H1 (cell line): ENCODE measurements at regions not wholly inside any gene's neighbourhood (a gene's known extent, or its start where the extent isn't known, plus 50 kb on each side); places are given as distances from the start of the nearest gene placed in this dataset.

Source experiments
- CTCF ChIA-PET: fragments of 300-600 bp; sonication (Branson Sonifier 250); formaldehyde crosslinking; loops from one replicate; lab custom pipeline; 2021; ENCODE audit not compliant: partially characterized antibody; lab: Charles Lee
- POLR2A ChIA-PET: fragments of 300-600 bp; sonication (Branson Sonifier 250); formaldehyde crosslinking; loops from one replicate; lab custom pipeline; 2021; ENCODE audit warnings: inconsistent platforms; ENCODE audit not compliant: partially characterized antibody; lab: Charles Lee
- DNase-seq, 2 experiments: peaks; one replicate each; pipeline versions ENCODE4 v3.0.0 to v3.0.0-alpha.2; 2010 to 2022; ENCODE audit warnings: low spot score in 2 of 2, low read depth in 1 of 2, mixed read lengths in 1 of 2
- FAIRE-seq: peaks from 2 replicates; lab custom pipeline; 2011; peaks lifted over from hg19 to GRCh38; lab: Jason Lieb, UNC
- H2AFZ ChIP-seq: 2 replicates; pipeline ENCODE4 v1.8.1; 2012; ENCODE audit warnings: low read length, inconsistent platforms
- H2AK5ac ChIP-seq: 2 replicates; pipeline ENCODE4 v1.6.1; 2013; ENCODE audit warnings: low read depth, low read length
- H2BK120ac ChIP-seq: replicated peaks from 2 replicates; pipeline ENCODE3; 2013; ENCODE audit warnings: low read depth, low read length, inconsistent platforms
- H2BK12ac ChIP-seq: 2 replicates; pipeline ENCODE4 v1.6.1; 2013; ENCODE audit warnings: low read depth, low read length
- H2BK15ac ChIP-seq: 2 replicates; pipeline ENCODE4 v1.6.1; 2013; ENCODE audit warnings: low read length
- H2BK20ac ChIP-seq: 2 replicates; pipeline ENCODE4 v1.6.1; 2013; ENCODE audit warnings: low read length
- H2BK5ac ChIP-seq: 2 replicates; pipeline ENCODE4 v1.6.1; 2013; ENCODE audit warnings: low read depth, low read length
- H3K14ac ChIP-seq: 2 replicates; pipeline ENCODE4 v1.6.1; 2013; ENCODE audit warnings: inconsistent platforms; ENCODE audit not compliant: insufficient read length
- H3K18ac ChIP-seq: 2 replicates; pipeline ENCODE4 v1.6.1; 2013; ENCODE audit warnings: low read length; ENCODE audit errors: extremely low read depth
- H3K23ac ChIP-seq: 2 replicates; pipeline ENCODE4 v1.6.1; 2013; ENCODE audit warnings: inconsistent platforms; ENCODE audit not compliant: insufficient read length
- H3K23me2 ChIP-seq: 2 replicates; pipeline ENCODE4 v1.6.1; 2013; ENCODE audit warnings: low read depth, low read length
- H3K27ac ChIP-seq: 2 replicates; pipeline ENCODE4 v1.6.1; 2011; ENCODE audit warnings: low read depth, low read length, inconsistent platforms
- H3K27me3 ChIP-seq, 4 experiments: replicated peaks in 1 of 4; 1 replicate in 1 of 4; 2 replicates in 3 of 4; pipeline versions ENCODE4 v1.6.1 to v1.8.1; 2011 to 2013; ENCODE audit warnings: low read length in 3 of 4, mild to moderate bottlenecking in 3 of 4, inconsistent platforms in 2 of 4, mixed read lengths in 2 of 4, moderate library complexity in 1 of 4; ENCODE audit not compliant: control insufficient read depth in 3 of 4, insufficient read depth in 3 of 4; ENCODE audit errors: extremely low read depth in 1 of 4
- H3K36me3 ChIP-seq, 4 experiments: 2 replicates each; pipeline versions ENCODE4 v1.6.1 to v1.8.1; 2011 to 2013; ENCODE audit warnings: mild to moderate bottlenecking in 4 of 4, low read length in 3 of 4, moderate library complexity in 2 of 4, control low read depth in 1 of 4, inconsistent platforms in 1 of 4; ENCODE audit not compliant: insufficient read depth in 4 of 4, control insufficient read depth in 2 of 4
- H3K4ac ChIP-seq: replicated peaks from 2 replicates; pipeline ENCODE3; 2013; ENCODE audit warnings: low read length, low read depth, mixed read lengths, inconsistent platforms; ENCODE audit not compliant: insufficient read length
- H3K4me1 ChIP-seq, 4 experiments: replicated peaks in 1 of 4; 1 replicate in 1 of 4; 2 replicates in 3 of 4; pipeline versions ENCODE4 v1.6.1 to v1.8.1; 2011 to 2013; ENCODE audit warnings: low read length in 3 of 4, inconsistent platforms in 2 of 4, mixed read lengths in 1 of 4; ENCODE audit not compliant: insufficient read depth in 4 of 4, control insufficient read depth in 3 of 4
- H3K4me2 ChIP-seq, 2 experiments: 2 replicates each; pipeline versions ENCODE4 v1.6.1 to v1.8.1; 2011 to 2013; ENCODE audit warnings: low read depth in 2 of 2, low read length in 2 of 2, control low read depth in 1 of 2, inconsistent platforms in 1 of 2, mild to moderate bottlenecking in 1 of 2; ENCODE audit not compliant: insufficient read depth in 1 of 2
- H3K4me3 ChIP-seq, 4 experiments: fragments of 200-600, 300-600 bp in 1 of 4; sonication (generic), shearing (Covaris generic), sonication (Bioruptor Twin) in 1 of 4; 2 replicates each; pipeline versions ENCODE4 v1.5.1 to v1.8.1; 2011 to 2016; ENCODE audit warnings: low read length in 4 of 4, low read depth in 3 of 4, control low read depth in 2 of 4, inconsistent platforms in 2 of 4, mild to moderate bottlenecking in 2 of 4, mixed read lengths in 1 of 4, moderate library complexity in 1 of 4; ENCODE audit not compliant: insufficient read depth in 2 of 4; ENCODE audit errors: extremely low read depth in 1 of 4
- H3K56ac ChIP-seq: replicated peaks from 2 replicates; pipeline ENCODE3; 2013; ENCODE audit warnings: low read depth, mild to moderate bottlenecking, mixed read lengths, low read length, inconsistent platforms; ENCODE audit not compliant: insufficient read length
- H3K79me1 ChIP-seq: 2 replicates; pipeline ENCODE4 v1.6.1; 2013; ENCODE audit warnings: low read depth, low read length, control low read depth
- H3K79me2 ChIP-seq, 2 experiments: 2 replicates each; pipeline versions ENCODE4 v1.6.1 to v1.8.1; 2012 to 2013; ENCODE audit warnings: low read length in 2 of 2, mild to moderate bottlenecking in 2 of 2, inconsistent platforms in 1 of 2; ENCODE audit not compliant: insufficient read depth in 2 of 2, control insufficient read depth in 1 of 2
- H3K9ac ChIP-seq, 4 experiments: replicated peaks in 1 of 4; 1 replicate in 1 of 4; 2 replicates in 3 of 4; pipeline versions ENCODE4 v1.6.1 to v1.8.1; 2011 to 2013; ENCODE audit warnings: low read depth in 3 of 4, low read length in 3 of 4, control low read depth in 2 of 4, mild to moderate bottlenecking in 2 of 4, moderate library complexity in 2 of 4, inconsistent platforms in 1 of 4; ENCODE audit errors: extremely low read depth in 1 of 4
- H3K9me3 ChIP-seq, 2 experiments: 2 replicates each; pipeline versions ENCODE4 v1.6.1 to v1.8.1; 2012 to 2013; ENCODE audit warnings: mild to moderate bottlenecking in 2 of 2, moderate library complexity in 2 of 2, control low read depth in 1 of 2, inconsistent platforms in 1 of 2, low read depth in 1 of 2, low read length in 1 of 2, mixed read lengths in 1 of 2; ENCODE audit not compliant: insufficient read depth in 2 of 2
- H4K20me1 ChIP-seq, 2 experiments: replicated peaks in 1 of 2; 2 replicates each; pipeline versions ENCODE3 to v1.8.1; 2011 to 2013; ENCODE audit warnings: inconsistent platforms in 2 of 2, low read length in 2 of 2, mild to moderate bottlenecking in 1 of 2; ENCODE audit not compliant: insufficient read depth in 2 of 2, control insufficient read depth in 1 of 2
- H4K5ac ChIP-seq: 2 replicates; pipeline ENCODE4 v1.6.1; 2013; ENCODE audit warnings: low read length, low read depth, mixed read lengths, inconsistent platforms; ENCODE audit not compliant: insufficient read length
- H4K8ac ChIP-seq: 2 replicates; pipeline ENCODE4 v1.8.0; 2013; ENCODE audit warnings: mild to moderate bottlenecking, moderate library complexity, low read length, inconsistent platforms; ENCODE audit not compliant: insufficient read depth; ENCODE audit errors: extremely low read depth
- H4K91ac ChIP-seq: replicated peaks from 2 replicates; pipeline ENCODE3; 2013; ENCODE audit warnings: low read length, mixed read lengths, inconsistent platforms; ENCODE audit not compliant: insufficient read length
- CBX5 ChIP-seq: fragments of 300-800, 300-1000 bp; sonication (generic); IDR thresholded peaks from 2 replicates; pipeline ENCODE4 v1.7.1; 2016; ENCODE audit warnings: antibody characterized with exemption, low read length, low read depth
- CHD2 ChIP-seq: IDR thresholded peaks from 2 replicates; pipeline ENCODE4 v1.6.1; 2012; ENCODE audit warnings: low read length, improper control_type of control experiment
- RXRA ChIP-seq: IDR thresholded peaks from 2 replicates; pipeline ENCODE4 v1.6.1; 2011; ENCODE audit warnings: low read depth, mild to moderate bottlenecking, low read length, moderate library complexity; ENCODE audit not compliant: insufficient read depth
- SAP30 ChIP-seq: fragments of 300-600 bp; sonication (generic); IDR thresholded peaks from 2 replicates; pipeline ENCODE4 v1.7.1; 2012; ENCODE audit warnings: low read length, moderate library complexity, mild to moderate bottlenecking, inconsistent platforms; ENCODE audit not compliant: insufficient read depth, insufficient replicate concordance
- WGBS, 2 experiments: shearing (Covaris generic) in 1 of 2; methylation state at CpG; one replicate each; pipeline versions ENCODE4 v1.1.6 to v1.1.7; 2013 to 2015; ENCODE audit warnings: low lambda C conversion rate in 2 of 2, mixed read lengths in 2 of 2, inconsistent platforms in 1 of 2, low coverage in 1 of 2, missing lambda C conversion rate in 1 of 2; ENCODE audit not compliant: insufficient replicate concordance in 2 of 2, insufficient coverage in 1 of 2, insufficient read length in 1 of 2; ENCODE audit errors: extremely low coverage in 1 of 2, missing lambda C conversion rate in 1 of 2; 5-methylcytosine and 5-hydroxymethylcytosine counted together

DNA sequence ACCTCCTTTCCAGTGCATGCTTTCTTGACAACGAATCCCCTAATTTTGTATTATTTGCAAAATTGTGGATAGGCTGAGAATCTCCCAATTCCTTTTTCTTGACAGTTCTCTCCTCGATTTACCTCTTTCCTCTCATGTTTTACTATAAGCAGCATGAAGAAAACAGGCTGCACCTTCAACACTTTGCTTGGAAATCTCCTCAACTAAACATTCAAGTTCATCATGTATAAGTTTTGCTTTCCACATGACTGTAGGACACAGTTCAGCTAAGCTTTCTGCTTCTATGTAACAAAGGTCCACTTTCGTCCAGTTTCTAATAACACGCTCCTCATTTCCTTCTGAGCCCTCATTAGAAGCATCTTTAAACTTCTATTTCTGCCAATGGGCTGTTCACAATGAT, 199.0 kb upstream of the NLRP1 start:
- H2BK15ac ChIP-seq: no peak overlapping the region
- no peak for DNase-seq
- no peaks in the 10 kb centered on the region for H3K23me2 ChIP-seq
- H3K4me1 ChIP-seq: no peaks in the 10 kb centered on the region; a peak in 1 of 7 replicates
- no peaks in the 10 kb centered on the region for H3K79me2 ChIP-seq
- no peak overlapping the region for H4K8ac ChIP-seq
- no peak overlapping the region for H3K9ac ChIP-seq
- WGBS, 2 experiments: 91% methylated on average over 4 of the region's 4 CpGs; no CpG with 5 or more reads in 1 of the 2 experiments
- POLR2A ChIA-PET: no interaction called here
- no peak overlapping the region for H3K14ac ChIP-seq
- no peaks in the 10 kb centered on the region for H4K20me1 ChIP-seq
- no peak for FAIRE-seq
- no peaks in the 10 kb centered on the region for H3K79me1 ChIP-seq
- peaks cover 3 to 14% of the 10 kb centered on the region in 2 experiments; a peak in 2 of 4 replicates for H3K9me3 ChIP-seq
- no peak overlapping the region for H2BK20ac ChIP-seq
- H3K4ac ChIP-seq: no peak overlapping the region
- no peak overlapping the region for H3K4me2 ChIP-seq
- H3K56ac ChIP-seq: no peak overlapping the region
- H2BK12ac ChIP-seq: no peak overlapping the region
- H3K36me3 ChIP-seq: no peaks in the 10 kb centered on the region
- H2AK5ac ChIP-seq: no peak overlapping the region
- H2BK5ac ChIP-seq: no peak overlapping the region
- no peaks in the 10 kb centered on the region for H3K27me3 ChIP-seq
- CTCF ChIA-PET: interaction anchor here (1.9 kb wide), 1 partner anchor 11 kb away, joined by 8 read pairs; no protein-coding TSS in a partner anchor
- no peak overlapping the region for H4K91ac ChIP-seq
- TF ChIP-seq CHD2 (no peak), SAP30 (no peak), CBX5 (no peak), RXRA (no peak)
- TF ChIP-seq, all 59 proteins: peak for 0
- no peak overlapping the region for H2BK120ac ChIP-seq
- H3K4me3 ChIP-seq: no peak overlapping the region
- no peak overlapping the region for H3K18ac ChIP-seq
- H3K27ac ChIP-seq: no peak overlapping the region
- H3K23ac ChIP-seq: no peak overlapping the region
- no peak overlapping the region for H2AFZ ChIP-seq
- no peak overlapping the region for H4K5ac ChIP-seq
